NCI-H460 (cell line): ENCODE measurements at regions not wholly inside any gene's neighbourhood (a gene's known extent, or its start where the extent isn't known, plus 50 kb on each side); places are given as distances from the start of the nearest gene placed in this dataset.

Experiments used
- DNase-seq: peaks from one replicate; pipeline ENCODE4 v3.0.0-alpha.2; 2016; ENCODE audit warnings: low read depth; ENCODE audit errors: extremely low read depth

DNA sequence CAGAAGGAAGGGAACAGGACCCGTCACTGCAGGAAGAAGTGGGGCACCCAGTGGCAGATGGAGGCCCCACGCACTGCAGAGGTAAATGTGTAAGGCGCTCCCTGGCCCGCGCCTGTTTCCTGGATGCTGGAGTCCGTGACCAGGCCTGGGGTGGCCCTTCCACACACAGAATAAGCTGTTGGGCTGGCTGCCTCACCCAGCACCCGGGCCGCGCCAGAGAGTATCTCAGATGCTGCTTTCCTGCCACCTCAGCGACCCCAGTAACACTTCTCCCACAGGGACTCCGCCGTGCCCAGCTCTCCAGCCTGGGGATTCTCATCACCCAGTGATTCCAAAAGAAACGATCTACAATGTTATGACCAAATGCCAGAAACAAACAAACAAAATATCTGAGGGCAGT, 1993.1 kb downstream of the TP53TG3F start:
- no peak for DNase-seq

DNA sequence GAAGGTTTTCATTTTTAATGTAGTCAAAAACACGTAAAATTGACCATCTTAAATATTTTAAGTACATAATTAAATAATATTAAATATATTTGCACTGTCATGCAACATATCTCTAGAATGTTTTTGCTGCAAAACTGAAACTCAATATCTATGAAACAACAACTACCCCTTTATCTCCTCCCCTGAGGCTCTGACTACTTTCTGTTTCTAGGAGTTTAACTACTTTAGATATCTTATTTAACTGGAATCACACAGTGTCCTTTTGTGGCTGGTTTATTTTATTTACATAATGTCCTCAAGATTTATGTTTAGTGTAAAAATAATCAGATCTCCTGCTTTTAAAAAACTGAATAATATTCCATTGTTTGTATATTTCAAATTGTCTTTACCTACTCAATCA, 2003.9 kb downstream of the TP53TG3F start:
- DNase-seq: no peak

DNA sequence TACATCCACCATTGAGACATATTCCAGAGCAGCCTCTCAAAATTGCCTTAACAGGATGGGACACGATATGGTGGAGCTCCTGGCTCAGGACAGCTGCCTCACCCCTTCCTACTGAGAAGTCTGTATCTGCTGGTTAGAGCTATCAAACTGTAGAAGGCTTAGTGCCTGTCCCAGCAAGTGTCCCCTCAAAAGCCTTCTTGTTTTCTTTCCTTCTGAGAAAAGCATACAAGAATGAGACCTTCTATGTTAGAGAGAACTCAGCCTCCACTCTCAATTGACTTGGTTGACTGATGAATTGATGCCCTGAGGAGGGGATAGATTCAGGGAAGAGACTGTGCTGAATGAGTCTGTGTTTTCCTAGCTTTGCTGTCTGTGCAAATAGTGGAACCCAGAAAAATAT, 2020.9 kb downstream of the TP53TG3F start:
- DNase-seq: no peak

DNA sequence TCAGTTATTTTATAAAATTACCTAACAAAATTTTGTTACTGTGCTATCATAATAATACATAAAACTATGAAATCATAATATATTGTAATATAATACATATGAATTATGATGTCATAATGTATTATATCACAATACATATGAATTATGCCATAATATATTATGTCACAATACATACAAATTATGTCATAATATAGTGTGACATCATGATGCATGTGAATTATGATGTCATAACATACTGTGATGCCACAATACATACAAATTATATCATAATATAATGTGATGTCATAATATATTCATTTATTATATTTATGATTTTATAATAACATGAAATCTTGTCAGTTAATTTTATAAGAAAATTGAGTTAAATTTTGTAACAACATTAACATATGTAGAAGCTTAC, 2021.6 kb downstream of the TP53TG3F start:
- no peak for DNase-seq

DNA sequence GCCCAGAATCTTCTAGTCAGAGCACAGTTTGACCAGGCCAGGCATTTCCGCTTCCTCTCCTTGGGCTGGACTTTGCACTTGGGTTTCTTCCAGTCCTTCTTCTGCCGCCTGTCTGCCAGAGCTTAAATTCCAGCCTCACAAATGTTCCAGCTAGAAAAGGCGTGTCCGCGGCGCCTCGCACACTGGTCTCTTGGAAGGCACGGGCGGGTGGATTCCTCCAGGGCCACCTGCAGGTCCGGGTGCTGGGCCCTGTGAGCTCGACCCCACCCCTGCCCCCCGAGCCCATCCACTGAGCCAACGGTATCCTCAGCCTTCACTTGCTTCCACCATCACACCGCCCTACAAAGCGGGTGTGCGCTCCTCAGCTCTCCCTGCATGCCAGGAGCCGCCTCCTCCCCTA, 2026.5 kb downstream of the TP53TG3F start:
- no peak for DNase-seq

DNA sequence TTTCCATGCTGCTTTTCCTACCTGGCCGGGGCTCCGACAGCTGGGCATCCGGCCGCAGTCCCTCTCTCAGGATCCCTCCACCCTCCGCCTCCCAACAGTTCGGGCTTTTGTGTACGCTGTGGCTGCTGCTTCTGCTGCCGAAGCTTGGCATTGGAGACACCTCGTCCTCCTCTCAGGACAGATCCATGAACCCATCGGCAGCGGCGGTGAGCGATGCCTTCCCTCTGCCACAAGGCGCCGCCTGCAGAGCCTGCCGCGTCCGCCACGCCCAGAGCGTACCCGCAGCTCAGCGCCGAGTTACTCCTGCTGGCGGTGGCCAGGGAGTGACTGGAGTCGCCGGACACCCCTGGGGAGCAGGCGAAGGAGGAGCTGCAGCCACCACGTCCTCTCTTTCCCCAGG, 2032.8 kb downstream of the TP53TG3F start:
- DNase-seq: no peak

DNA sequence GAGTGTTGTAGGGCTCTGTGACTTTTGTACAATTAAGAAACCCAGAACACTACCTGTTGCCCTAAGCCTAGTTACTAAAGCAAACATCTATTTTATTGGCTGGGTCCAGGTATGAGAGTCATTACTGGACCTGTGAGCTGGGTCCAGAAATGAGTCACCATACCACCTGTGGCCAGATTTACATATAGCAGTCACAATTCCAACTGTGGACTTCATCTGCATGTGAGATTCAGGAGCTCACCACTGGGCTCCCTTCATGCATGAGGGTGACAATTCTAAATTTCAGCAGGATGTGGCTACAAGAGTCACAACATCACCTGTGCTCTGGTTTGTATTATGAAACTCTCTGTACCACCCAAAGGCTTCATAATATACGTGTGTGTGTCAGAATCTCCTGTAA, 2038.0 kb downstream of the TP53TG3F start:
- DNase-seq: no peak

DNA sequence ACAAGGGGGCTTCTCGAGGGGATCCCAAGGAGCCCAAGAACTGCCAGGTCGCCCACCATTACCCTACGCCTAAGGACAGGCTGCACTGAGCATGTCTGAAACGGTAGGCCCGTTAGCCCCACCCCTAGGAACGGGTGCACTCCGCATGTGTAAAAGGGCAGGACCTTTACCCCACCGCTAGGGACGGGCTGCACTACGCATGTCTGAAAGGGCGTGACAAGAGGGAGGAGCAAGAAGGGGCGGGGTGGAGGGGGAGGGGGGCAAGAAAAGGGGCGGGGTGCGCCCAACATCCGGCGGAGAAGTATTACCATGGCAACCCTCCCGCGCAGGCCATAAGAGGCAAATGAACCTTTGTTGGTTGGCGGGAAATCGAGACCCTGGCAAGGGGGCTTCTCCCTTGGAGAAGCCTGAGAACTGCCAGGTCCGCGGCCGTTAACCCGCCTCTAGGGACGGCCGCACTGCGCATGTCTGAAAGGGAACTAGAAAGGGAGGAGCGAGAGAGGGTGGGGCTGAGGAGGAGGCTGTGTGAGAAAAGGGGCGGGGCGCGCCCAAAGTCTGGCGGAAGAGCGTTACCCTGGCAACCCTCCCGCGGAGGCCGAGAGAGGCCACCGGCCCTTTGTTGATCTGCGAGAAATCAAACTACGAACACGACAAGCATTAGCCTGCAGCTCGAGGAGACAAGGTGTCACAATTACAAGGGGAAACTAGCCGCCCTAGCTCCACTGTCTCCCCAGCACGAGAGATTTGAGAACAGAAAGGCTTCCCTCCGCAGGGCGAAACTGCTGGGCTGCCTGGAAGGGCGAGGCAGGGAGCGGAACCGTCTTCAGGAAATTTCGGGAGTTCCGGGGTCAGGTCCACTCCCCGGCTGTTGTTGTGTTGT, 2046.8 kb downstream of the TP53TG3F start:
- no peak for DNase-seq

DNA sequence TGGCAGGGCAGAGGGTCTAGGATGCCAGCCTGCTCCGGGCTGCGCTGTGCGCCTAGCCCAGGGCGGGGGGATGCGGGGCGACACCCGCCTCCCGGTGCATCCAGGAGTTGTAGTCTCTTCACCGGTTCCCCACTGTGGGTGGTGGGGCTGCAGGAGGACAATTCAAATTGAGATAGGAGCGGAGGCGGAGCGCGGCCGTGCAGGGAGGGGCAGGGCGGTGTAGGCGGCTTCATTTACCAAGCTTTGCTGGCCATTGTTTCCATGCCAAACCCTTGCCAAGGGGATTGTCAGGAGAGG, 2047.4 kb downstream of the TP53TG3F start:
- DNase-seq: no peak

DNA sequence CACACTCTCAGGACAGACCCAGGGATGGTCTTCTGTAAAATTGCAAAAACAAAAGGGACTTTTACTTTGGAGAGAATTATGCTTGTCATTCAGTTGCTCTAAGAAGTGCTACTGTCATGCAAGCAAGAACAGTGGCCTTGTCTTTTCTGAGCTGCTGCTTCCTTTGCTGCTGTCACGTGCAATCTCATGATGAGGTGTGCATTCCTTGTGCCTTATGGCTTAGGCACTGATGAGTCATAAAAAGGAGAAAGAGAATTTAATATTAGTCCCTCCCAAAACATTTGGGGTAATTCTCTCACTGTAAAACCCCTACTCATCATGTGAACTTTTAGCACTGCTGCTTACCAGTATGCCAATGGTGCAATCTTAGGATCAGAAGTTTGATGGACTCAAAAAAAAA, 2051.3 kb downstream of the TP53TG3F start:
- DNase-seq: no peak

DNA sequence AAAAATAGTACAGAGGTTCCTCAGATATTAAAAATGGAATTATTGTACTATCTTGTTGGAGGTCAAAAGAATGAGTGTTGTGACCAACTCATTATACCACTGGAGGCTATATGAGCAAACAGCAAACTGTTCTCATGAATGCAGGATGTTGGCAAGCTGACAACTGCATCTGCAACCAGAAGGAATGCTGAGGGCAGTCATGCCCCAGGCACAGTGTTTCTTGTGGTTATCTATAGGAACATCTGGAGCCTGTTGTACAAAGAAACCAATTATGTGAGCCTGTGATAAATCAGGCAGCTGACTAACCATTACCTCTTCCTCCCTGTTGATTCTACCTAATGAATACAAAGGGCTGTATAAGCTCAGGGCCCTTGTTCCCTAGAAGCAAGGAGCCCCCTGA, 2057.1 kb downstream of the TP53TG3F start:
- no peak for DNase-seq

DNA sequence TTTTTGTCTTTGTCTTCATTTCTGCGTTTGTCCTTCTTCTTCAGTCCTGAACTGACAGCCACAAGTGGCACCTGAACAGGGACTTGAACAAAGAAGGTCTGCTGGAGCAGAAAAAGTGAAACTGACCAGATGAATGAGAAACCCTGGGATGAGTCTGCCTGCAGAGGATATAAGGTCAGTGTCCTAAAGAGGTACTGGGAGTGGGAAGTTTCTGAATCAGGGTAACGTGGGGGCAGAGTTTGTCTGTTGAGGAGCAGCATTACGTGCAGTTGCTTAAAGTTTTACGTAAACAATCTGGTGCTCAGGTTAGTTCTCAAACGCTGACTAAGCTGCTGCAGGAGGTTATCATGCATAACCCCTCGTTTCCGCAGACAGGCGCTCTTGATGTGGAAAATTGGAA, 2057.6 kb downstream of the TP53TG3F start:
- DNase-seq: no peak

DNA sequence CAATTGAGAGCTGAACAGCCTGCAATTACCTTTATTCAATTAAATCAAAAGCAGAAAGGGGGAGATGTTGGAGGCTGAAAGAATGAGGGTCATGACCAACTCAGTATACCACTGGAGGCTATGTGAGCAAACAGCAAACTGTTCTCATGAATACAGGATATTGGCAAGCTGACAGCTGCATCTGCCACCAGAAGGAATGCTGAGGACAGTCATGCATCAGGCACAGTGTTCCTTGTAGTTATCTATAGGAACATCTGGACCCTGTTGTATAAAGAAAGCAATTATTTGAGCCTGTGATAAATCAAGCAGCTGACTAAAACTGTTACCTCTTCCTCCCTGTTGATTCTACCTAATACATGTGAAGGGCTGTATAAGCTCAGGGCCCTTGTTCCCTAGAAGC, 2064.6 kb downstream of the TP53TG3F start:
- no peak for DNase-seq

DNA sequence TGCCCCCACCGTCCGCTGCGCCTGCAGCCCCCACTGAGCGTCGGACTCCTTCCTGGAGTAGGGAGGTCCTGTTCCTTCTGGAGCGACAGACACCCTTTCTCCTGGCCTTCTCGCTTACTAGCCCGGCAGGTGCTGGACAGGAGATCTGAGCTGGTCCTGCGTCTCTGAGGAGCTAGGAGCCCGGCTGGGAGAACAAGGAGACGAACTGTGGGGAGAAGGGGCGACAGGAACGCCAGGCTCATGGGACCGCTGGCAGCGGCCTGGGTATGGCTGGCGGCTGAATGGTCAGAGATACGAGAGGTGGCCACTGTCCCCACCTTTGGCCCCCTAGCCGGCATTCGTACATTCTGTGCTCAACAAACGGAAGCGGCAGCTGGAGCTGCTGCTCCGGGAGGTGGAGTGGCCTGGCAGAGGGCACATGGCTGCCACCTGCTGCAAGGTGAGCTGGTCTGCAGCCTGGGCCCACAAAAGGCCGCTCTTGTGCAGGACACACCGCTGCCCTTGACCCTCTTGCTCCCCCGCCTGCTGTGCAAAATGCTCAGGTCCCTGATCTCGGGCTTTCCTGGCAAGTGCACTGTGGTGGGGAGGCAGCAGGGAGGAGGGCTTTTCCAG, 2066.7 kb downstream of the TP53TG3F start:
- no peak for DNase-seq

DNA sequence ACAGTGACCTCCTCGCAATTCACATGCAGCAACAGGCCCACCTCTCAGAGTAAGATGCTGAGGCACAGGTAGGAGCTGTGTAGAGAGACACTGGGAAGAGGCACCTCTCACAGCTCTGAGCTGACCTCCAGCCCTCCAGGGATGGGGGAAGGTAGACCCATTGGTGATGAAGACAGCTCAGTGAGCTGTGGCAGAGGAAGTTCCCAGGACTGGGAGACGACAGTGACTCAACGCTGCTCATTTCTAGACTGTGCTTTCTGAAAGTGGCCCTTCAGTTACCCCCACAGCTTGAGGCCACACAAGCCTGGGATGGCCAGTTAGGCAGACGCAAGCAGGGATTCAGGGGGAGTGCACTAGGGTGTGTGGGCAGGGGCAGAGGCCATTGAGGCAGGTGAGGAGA, 2073.2 kb downstream of the TP53TG3F start:
- no peak for DNase-seq

DNA sequence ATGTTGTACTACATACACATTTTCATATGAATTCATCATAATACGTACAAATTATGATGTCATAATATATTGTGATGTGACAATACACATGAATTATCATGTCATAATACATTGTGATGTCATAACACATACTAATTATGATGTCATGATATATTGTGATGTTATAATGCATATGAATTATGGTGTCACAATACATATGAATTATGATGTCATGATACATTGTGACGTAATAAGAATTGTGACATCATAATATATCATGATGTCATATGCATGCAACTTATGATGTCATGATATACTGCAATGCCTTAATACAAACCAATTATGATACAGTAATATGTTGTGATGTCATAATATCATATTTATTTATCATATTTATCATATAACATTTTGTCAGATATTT, 2074.3 kb downstream of the TP53TG3F start:
- DNase-seq: no peak

DNA sequence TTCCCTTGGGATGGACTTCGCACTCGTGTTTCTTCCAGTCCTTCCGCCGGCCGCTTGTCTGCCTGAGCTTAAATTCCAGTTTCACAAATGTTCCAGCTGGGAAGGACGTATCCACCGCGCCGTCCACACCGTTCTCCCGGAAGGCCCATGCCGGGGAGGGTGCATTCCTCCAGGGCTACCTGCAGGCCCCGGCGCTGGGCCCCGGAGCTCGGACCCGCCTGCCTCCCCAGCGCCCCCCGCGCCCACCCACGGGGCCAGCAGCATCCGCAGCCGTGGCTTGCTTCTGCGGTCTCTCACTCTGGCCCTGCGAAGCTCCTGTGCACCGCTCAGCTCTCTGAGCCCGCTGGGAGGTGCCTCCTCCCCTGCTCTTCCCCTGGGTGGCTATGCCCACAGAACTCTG, 2084.1 kb downstream of the TP53TG3F start:
- no peak for DNase-seq

DNA sequence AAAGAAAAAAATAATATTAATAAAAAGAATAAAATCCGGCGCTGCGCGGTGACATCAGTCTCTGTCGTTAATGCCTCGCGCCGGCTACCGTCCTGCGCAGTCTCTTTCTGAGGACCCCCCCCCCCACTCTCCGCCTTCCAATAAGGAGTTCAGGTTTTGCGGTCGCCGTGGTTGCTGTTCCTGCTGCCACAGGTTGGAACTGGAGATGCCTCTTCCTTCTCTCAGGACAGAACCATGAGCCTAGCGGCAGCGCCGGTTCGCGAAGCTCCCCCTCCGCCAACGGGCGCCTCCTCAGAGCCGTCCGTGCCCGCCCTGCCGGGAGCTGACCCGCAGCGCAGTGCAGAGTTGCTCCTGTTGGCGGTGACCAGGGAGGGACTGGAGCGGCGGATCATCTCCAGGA, 2093.4 kb downstream of the TP53TG3F start:
- no peak for DNase-seq

DNA sequence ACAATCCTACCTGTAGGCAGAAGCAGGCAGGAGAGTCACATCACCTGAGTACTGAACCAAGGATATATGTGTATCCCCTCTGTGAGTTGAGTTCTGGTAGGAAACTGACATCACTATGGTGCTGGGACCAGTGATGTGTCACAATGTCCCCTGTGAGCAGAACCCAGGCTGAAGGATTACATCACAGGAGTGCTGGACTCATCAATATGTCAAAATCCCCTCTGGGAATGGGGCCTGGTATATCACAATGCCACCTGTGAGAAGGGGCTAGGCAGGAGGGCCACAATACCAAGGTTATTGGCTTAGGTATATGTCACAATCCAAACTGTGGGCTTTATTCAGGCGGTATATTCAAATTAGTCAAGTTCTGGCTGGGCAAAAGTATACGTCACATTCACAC, 2098.3 kb downstream of the TP53TG3F start:
- DNase-seq: no peak

DNA sequence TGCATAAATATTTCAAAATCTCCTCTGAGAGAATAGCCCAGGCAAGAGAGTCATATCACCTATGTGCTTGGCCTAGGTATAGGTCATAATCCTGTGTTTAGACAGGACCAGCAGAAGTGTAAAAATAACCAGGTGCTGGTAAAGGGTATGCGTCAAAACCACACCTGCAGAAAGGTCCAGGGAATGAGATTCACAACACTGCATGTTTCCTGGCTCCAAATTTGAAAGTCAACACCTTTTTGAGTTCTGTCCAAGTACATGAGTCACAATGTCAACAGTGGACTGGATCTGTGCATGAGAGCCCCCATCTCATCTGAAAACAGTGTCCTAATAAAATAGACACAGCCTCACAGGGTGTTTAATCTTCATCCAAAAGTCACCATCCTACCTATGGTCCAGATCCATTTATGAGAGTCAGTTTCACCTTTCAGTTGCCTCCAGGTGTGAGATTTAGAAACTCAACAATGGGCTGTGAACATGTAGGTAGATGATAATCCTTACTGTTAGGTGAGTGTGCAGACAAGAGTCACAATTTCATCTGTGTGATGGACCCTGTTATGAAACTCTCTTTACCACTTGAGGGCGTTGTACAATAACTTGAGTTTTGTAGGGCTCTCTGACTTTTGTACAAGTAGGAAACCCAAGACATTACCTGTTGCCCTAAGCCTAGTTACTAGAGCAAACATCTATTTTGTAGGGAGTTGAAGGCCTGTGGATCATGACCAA, 2100.7 kb downstream of the TP53TG3F start:
- DNase-seq: no peak

DNA sequence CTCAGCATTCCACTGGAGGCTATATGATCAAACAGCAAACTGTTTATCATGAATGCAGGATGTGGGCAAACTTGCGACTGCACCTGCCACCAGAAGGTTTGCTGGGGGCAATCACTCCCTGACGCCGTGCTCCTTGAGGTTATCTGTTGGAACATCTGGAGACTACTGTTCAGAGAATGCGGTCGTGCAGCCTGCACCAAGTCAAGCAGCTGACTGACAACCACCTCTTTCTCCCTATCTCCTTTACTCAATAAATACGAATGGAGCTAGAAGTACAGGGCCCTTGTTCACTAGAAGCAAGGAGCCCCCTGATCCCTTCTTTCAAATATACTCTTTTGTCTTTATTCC, 2101.2 kb downstream of the TP53TG3F start:
- DNase-seq: no peak

DNA sequence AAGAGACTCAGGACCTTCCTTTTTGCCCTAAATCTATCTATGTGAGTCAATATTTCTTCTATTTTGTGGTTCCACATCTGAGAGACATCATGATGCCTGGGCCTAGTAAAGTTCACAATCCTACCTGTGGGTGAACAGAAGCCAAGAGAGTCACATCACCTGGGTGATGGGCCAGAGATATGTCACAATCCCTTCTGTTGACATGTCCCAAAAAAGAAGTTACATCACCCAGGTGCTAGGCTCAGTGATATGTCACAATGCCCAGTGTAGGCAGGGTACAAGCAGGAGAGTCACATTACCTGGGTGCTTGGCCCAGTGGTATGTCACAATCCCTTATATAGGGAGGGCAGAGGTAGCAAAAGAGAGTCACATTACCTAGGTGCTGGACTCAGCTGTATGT, 2101.9 kb downstream of the TP53TG3F start:
- DNase-seq: no peak
